HG02840 (cell line): ENCODE measurements at regions not wholly inside any gene's neighbourhood (a gene's known extent, or its start where the extent isn't known, plus 50 kb on each side); places are given as distances from the start of the nearest gene placed in this dataset.
"Not testable (repeated sequence)": the region's sequence is repeated elsewhere in the genome, so short reads cannot be mapped to it uniquely, and the experiment has no call there.

Experiments
- ATAC-seq: cut with Tn5 transposase; IDR thresholded peaks from one replicate; pipeline ENCODE4 v1.9.1; 2021; ENCODE audit warnings: mild to moderate bottlenecking, moderate library complexity, moderate number of reproducible peaks; ENCODE audit not compliant: unreplicated experiment, low FRiP score

DNA sequence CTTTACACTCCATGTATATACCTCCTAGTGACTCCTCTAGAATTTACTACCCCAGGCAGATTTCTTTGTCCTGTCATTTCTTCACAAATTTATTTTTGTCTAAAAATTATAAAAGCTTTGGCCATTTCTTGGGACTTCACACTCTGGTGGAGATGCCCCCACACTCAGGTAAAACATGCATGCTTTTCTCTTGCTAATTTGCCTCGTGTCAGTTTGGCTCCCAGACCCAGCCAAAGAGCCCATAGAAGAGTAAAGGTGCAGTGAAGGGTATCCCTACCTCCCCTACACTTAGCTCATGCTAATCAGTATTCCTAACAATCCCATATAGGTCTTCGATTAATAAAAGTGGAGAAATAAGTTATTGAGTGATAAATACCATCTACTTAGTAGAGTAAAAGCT is 256.5 kb upstream of the KRR1 start:
- no peak for ATAC-seq

GRCh38 chr12:75766263-75767160 is 255.1 kb upstream of the KRR1 start:
- no peak for ATAC-seq

DNA sequence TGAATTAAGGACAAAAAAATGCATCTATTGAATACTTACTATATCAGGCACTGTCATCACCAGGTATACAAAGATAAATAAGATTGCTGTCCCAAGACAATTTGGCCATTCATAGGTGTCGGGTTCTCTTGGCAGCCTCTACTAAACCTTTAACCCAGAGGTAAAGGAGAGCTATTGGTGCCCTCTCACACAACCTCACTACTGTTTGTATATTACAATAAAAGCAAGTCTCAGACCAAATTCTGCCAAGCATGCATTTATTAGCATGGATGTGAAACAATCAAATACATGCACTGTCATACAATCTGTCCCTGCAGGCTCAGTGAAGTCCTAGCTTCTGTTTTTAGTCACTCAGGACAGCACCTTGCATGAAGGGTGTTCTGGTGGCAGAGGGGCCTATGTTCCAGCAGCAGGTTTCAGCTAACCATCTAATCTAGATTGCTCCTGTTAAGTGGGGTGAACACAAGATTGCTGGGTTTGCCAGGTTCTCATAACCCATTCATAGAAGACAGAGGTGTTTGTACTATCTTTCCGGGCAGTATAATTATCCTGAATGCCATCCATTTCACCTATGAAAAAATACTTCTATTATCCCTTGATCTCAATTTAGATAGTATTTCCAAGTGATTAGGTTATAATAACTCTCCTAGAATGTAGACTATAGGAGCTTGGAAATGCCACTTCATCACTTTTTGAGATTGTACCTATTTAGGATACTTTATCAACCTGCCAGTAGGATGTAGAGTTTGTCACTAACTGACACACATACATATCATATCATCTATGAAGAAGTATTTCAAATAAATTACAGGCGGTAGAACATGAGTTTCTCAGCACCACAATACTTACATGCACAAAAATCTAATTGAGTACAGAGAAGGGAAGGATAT is 254.0 kb upstream of the KRR1 start:
- ATAC-seq: no peak

DNA sequence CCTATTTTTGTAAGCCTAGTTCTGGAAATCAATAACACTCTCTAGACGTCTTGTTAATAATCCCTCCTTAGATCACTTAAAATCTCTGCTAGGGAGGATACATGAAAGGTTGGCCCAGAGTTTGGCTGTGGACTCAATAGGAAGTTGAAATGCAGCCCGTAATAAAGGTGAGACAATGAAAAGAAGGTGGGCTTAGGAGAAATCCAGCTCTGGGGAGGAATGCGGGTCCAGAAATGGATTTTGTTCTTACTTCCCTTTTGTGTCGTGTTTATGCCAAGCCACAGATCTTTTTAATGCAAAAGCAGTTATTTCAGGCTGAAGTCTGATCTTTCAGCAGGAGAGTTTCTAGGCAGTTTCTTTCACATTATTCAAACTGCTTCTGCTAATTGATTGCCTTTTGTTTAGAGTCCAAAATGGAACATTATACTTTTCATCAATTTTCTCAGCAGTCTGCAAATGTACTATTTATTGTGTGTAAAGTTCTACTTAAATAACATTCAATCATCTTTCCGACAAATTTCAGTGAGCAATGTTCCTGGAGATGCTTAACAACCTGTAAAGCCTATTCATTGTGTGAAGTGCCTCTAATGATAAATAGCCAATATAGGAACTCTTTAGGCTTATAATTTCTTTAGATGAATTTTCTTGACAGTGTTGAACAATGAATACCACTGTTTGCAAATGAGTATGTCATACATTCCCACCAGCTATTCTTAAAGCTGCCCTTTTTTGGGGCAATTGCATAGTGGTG is 252.9 kb upstream of the KRR1 start:
- ATAC-seq: no peak

DNA sequence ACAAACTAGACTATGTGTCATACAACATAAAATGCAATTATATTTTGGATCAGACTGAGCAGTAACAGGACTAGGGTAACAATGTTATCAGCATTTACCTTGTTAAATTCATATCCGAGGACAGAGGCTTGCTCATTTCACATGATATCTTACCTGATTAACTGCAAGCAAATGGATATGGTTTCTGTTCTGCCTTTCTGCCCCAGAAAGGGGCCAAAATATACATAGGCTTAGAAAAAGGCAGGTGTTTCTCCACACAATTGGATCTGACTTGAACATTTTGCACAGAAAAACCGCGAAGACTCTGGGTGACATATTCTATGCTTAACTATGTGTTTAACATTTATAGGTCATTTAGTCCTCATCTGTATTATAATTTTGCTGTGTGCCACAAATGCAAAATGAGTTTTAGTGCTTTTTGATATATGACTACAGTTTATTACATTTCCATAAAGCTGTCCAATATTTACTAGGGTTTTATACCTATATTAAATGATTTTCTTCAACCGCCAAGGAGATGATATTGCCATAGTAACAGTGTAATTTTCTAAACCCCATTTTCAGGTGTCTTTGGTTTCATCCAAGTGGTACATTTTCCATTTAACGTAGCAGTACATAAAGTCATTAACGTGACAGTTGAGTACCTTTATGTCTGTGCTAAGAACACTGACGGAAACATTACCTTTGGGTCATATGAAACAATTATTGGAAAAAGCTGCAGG is 249.3 kb upstream of the KRR1 start:
- ATAC-seq: no peak

- no peak for ATAC-seq
Measured at GRCh38 chr12:75759842-75760572, 248.6 kb upstream of the KRR1 start.

GRCh38 chr12:75759196-75759595 is 247.8 kb upstream of the KRR1 start:
- ATAC-seq: no peak

DNA sequence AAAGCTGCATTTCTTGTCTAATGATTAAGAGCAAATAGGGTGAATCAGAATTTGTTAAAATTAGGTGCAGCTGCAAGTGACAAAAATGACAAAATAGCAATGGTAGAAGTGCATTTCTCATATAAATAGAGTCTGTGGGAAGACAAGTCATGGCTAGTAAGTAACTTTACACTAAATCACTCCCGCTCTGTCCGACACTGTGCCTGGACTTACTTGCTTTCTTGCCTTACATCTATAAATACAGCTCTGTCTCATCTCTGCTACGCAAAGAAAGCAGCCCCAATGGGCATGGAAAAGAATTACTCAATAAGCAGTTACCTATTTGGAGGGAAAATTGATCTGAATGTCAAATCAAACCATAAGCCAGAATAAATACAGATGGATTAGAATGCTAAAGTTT is 245.4 kb upstream of the KRR1 start:
- no peak for ATAC-seq

GRCh38 chr12:75756111-75756510 is 244.7 kb upstream of the KRR1 start:
- ATAC-seq: no peak

DNA sequence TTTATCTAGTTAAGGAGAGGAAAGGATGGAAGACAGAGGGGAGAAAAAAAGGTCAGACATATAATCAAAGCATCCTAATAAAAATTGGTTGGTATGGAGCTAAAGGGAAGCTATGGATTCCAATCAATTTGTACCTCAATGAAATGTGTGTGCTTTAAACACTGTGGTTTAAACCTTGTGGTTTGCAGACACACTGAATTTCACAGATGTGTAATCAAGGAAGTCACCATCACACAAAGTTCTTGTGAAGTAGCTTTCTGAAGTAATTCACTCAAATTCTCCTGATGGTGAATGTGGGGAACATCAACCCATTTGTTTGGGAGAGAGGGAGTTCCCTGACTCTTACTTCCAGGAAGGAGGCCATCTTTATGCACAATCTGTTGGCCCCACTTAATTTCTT is 243.3 kb upstream of the KRR1 start:
- ATAC-seq: no peak

GRCh38 chr12:75754141-75754540 is 242.7 kb upstream of the KRR1 start:
- no peak for ATAC-seq

GRCh38 chr12:75751769-75752471 is 240.5 kb upstream of the KRR1 start:
- ATAC-seq: no peak

- ATAC-seq: no peak
Measured at GRCh38 chr12:75750716-75751306, 239.4 kb upstream of the KRR1 start.

DNA sequence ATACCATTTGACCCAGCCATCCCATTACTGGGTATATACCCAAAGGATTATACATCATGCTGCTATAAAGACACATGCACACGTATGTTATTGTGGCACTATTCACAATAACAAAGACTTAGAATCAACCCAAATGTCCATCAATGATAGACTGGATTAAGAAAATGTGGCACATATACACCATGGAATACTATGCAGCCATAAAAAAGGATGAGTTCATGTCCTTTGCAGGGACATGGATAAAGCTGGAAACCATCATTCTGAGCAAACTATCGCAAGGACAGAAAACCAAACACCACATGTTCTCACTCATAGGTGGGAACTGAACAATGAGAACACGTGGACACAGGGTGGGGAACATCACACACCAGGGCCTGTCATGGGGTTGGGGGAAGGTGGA is 237.6 kb upstream of the KRR1 start:
- ATAC-seq: not testable (repeated sequence)

GRCh38 chr12:75748136-75748535 is 236.7 kb upstream of the KRR1 start:
- no peak for ATAC-seq

DNA sequence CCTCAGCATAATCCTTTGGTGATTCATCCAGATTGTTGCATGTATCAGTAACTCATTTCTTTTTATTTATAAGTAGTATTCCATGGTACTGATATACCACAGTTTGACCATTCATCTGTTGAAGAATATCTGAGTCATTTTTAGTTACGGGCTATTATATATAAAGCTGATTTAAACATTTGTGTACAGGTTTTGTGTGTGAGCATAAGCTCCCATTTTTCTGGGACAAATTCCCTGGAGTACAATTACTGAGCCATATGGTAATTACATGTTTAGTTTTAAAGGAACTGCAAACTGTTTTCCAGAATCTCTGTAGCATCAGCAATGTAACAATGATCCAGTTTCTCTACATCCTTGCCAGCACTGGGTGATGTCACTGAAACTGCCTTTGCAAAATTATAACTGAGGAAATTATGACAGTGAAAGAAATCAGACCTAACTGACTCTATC is 236.2 kb upstream of the KRR1 start:
- ATAC-seq: no peak

GRCh38 chr12:75746621-75747020 is 235.2 kb upstream of the KRR1 start:
- no peak for ATAC-seq

GRCh38 chr12:75744607-75745256 is 233.3 kb upstream of the KRR1 start:
- ATAC-seq: no peak
